ENCODE measurements at regions not wholly inside any gene's neighbourhood (a gene's known extent, or its start where the extent isn't known, plus 50 kb on each side); places are given as distances from the start of the nearest gene placed in this dataset.

GRCh38 chr7:83778073-83778443 lies 129.1 kb upstream of the SEMA3E start:
- H3K4me1 ChIP-seq (ENCODE audit: low read length): no peaks in the 10 kb centered on the region
- no peak for DNase-seq

GRCh38 chr7:83777406-83778072 lies 128.6 kb upstream of the SEMA3E start:
- H3K9ac ChIP-seq (ENCODE audit: low read length): no peak overlapping the region
- H2AFZ ChIP-seq (ENCODE audit: low read length): no peak overlapping the region
- no peaks in the 10 kb centered on the region for H3K36me3 ChIP-seq (replicated peaks; ENCODE audit: insufficient read depth, low read length)
- H3K4me2 ChIP-seq (ENCODE audit: low read depth, low read length): no peak overlapping the region
- no peak for TF ChIP-seq EZH2phosphoT487 (IDR thresholded peaks at IDR 0.05; ENCODE audit: low read length)
- no peak for TF ChIP-seq EZH2 (optimal IDR thresholded peaks at IDR 0.05; ENCODE audit: low read depth, low read length)
- no peak for TF ChIP-seq CTCF (IDR thresholded peaks at IDR 0.05; ENCODE audit: low read length)
- no peak for DNase-seq
- H3K79me2 ChIP-seq (ENCODE audit: low read length): no peaks in the 10 kb centered on the region
- no peak overlapping the region for H3K27ac ChIP-seq (ENCODE audit: low read length)
- H3K4me1 ChIP-seq (ENCODE audit: low read length): no peaks in the 10 kb centered on the region
- H3K9me3 ChIP-seq (replicated peaks; ENCODE audit: insufficient read depth, low read length): no peaks in the 10 kb centered on the region
- no peaks in the 10 kb centered on the region for H3K27me3 ChIP-seq (replicated peaks; ENCODE audit: insufficient read depth, low read length)
- no peaks in the 10 kb centered on the region for H3F3A ChIP-seq (ENCODE audit: insufficient read depth, low read length)
- H4K20me1 ChIP-seq (ENCODE audit: insufficient read depth, low read length): no peaks in the 10 kb centered on the region
- H3K4me3 ChIP-seq (ENCODE audit: low read length): no peak overlapping the region
- no peaks in the 10 kb centered on the region for H3K9me2 ChIP-seq (replicated peaks; ENCODE audit: insufficient read depth, low read length)

More at GRCh38 chr7:83778073-83778443, 129.1 kb upstream of the SEMA3E start:
- Histone ChIP-seq H3K27me3 (replicated peaks; ENCODE audit: insufficient read depth, low read length) (no peaks in the 10 kb centered on the region), H3K36me3 (replicated peaks; ENCODE audit: insufficient read depth, low read length) (no peaks in the 10 kb centered on the region), H3K9me3 (replicated peaks; ENCODE audit: insufficient read depth, low read length) (no peaks in the 10 kb centered on the region), H3K9ac (ENCODE audit: low read length) (no peak overlapping the region), H3K79me2 (ENCODE audit: low read length) (no peaks in the 10 kb centered on the region), H3K4me3 (ENCODE audit: low read length) (no peak overlapping the region), H3K4me2 (ENCODE audit: low read depth, low read length) (no peak overlapping the region), H3K9me2 (replicated peaks; ENCODE audit: insufficient read depth, low read length) (no peaks in the 10 kb centered on the region), H4K20me1 (ENCODE audit: insufficient read depth, low read length) (no peaks in the 10 kb centered on the region), H2AFZ (ENCODE audit: low read length) (no peak overlapping the region), H3F3A (ENCODE audit: insufficient read depth, low read length) (no peaks in the 10 kb centered on the region), H3K27ac (ENCODE audit: low read length) (no peak overlapping the region)
- no peak for TF ChIP-seq EZH2 (optimal IDR thresholded peaks at IDR 0.05; ENCODE audit: low read depth, low read length)

GRCh38 chr7:83769407-83769806 lies 120.5 kb upstream of the SEMA3E start:
- H3K4me2 ChIP-seq (ENCODE audit: low read depth, low read length): no peak overlapping the region
- H3K36me3 ChIP-seq (replicated peaks; ENCODE audit: insufficient read depth, low read length): no peaks in the 10 kb centered on the region
- H3K27me3 ChIP-seq (replicated peaks; ENCODE audit: insufficient read depth, low read length): no peaks in the 10 kb centered on the region
- DNase-seq: no peak
- no peaks in the 10 kb centered on the region for H3K9me2 ChIP-seq (replicated peaks; ENCODE audit: insufficient read depth, low read length)
- TF ChIP-seq CTCF (IDR thresholded peaks at IDR 0.05; ENCODE audit: low read length) (no peak), EZH2 (optimal IDR thresholded peaks at IDR 0.05; ENCODE audit: low read depth, low read length) (no peak), EZH2phosphoT487 (IDR thresholded peaks at IDR 0.05; ENCODE audit: low read length) (no peak)
- no peak overlapping the region for H3K4me3 ChIP-seq (ENCODE audit: low read length)
- no peaks in the 10 kb centered on the region for H3K4me1 ChIP-seq (ENCODE audit: low read length)
- H3K9ac ChIP-seq (ENCODE audit: low read length): no peak overlapping the region
- H3K79me2 ChIP-seq (ENCODE audit: low read length): no peaks in the 10 kb centered on the region
- no peaks in the 10 kb centered on the region for H3F3A ChIP-seq (ENCODE audit: insufficient read depth, low read length)
- H2AFZ ChIP-seq (ENCODE audit: low read length): no peak overlapping the region
- no peaks in the 10 kb centered on the region for H3K9me3 ChIP-seq (replicated peaks; ENCODE audit: insufficient read depth, low read length)
- no peak overlapping the region for H3K27ac ChIP-seq (ENCODE audit: low read length)
- H4K20me1 ChIP-seq (ENCODE audit: insufficient read depth, low read length): no peaks in the 10 kb centered on the region

- H3F3A ChIP-seq (ENCODE audit: insufficient read depth, low read length): no peaks in the 10 kb centered on the region
- H3K9ac ChIP-seq (ENCODE audit: low read length): no peak overlapping the region
- H3K4me1 ChIP-seq (ENCODE audit: low read length): no peaks in the 10 kb centered on the region
- no peak overlapping the region for H3K27ac ChIP-seq (ENCODE audit: low read length)
- H3K4me3 ChIP-seq (ENCODE audit: low read length): no peak overlapping the region
- no peak overlapping the region for H3K4me2 ChIP-seq (ENCODE audit: low read depth, low read length)
- no peaks in the 10 kb centered on the region for H4K20me1 ChIP-seq (ENCODE audit: insufficient read depth, low read length)
- H3K9me3 ChIP-seq (replicated peaks; ENCODE audit: insufficient read depth, low read length): no peaks in the 10 kb centered on the region
- H2AFZ ChIP-seq (ENCODE audit: low read length): no peak overlapping the region
- H3K79me2 ChIP-seq (ENCODE audit: low read length): no peaks in the 10 kb centered on the region
- no peaks in the 10 kb centered on the region for H3K27me3 ChIP-seq (replicated peaks; ENCODE audit: insufficient read depth, low read length)
- TF ChIP-seq EZH2 (optimal IDR thresholded peaks at IDR 0.05; ENCODE audit: low read depth, low read length): no peak
- TF ChIP-seq EZH2phosphoT487 (IDR thresholded peaks at IDR 0.05; ENCODE audit: low read length): no peak
- TF ChIP-seq CTCF (IDR thresholded peaks at IDR 0.05; ENCODE audit: low read length): no peak
- DNase-seq: no peak
- H3K9me2 ChIP-seq (replicated peaks; ENCODE audit: insufficient read depth, low read length): no peaks in the 10 kb centered on the region
- H3K36me3 ChIP-seq (replicated peaks; ENCODE audit: insufficient read depth, low read length): no peaks in the 10 kb centered on the region
Measured at GRCh38 chr7:83751217-83751616, 102.3 kb upstream of the SEMA3E start.

Measured in MM.1S (cell line).